ENCODE measurements at regions not wholly inside any gene's neighbourhood (a gene's known extent, or its start where the extent isn't known, plus 50 kb on each side); places are given as distances from the start of the nearest gene placed in this dataset.
"Not testable (repeated sequence)": the region's sequence is repeated elsewhere in the genome, so short reads cannot be mapped to it uniquely, and the experiment has no call there.

GRCh38 chr4:78660559-78660958 lies 109.0 kb downstream of the ANXA3 start:
- DNase-seq (ENCODE audit: low spot score), result no peak

- no peak for DNase-seq (ENCODE audit: low spot score)
Observed at GRCh38 chr4:78661086-78661690, 109.6 kb downstream of the ANXA3 start.

- peak; percentile 38 for DNase-seq (ENCODE audit: low spot score)
Observed at GRCh38 chr4:78661921-78662521, 110.5 kb downstream of the ANXA3 start.

GRCh38 chr4:78662658-78663057 lies 111.1 kb downstream of the ANXA3 start:
- no peak for DNase-seq (ENCODE audit: low spot score)

- not testable (repeated sequence) for DNase-seq (ENCODE audit: low spot score)
Observed at GRCh38 chr4:78664296-78664695, 111.9 kb upstream of the BMP2K start.

GRCh38 chr4:78665216-78665770 lies 110.9 kb upstream of the BMP2K start:
- DNase-seq (ENCODE audit: low spot score), result no peak

- no peak for DNase-seq (ENCODE audit: low spot score)
Observed at GRCh38 chr4:78666830-78667258, 109.3 kb upstream of the BMP2K start.

- no peak for DNase-seq (ENCODE audit: low spot score)
Observed at GRCh38 chr4:78667325-78667724, 108.8 kb upstream of the BMP2K start.

GRCh38 chr4:78667764-78668163 lies 108.4 kb upstream of the BMP2K start:
- DNase-seq (ENCODE audit: low spot score), result no peak

GRCh38 chr4:78669453-78669852 lies 106.7 kb upstream of the BMP2K start:
- DNase-seq (ENCODE audit: low spot score), result peak; percentile 30

GRCh38 chr4:78671903-78672815 lies 104.0 kb upstream of the BMP2K start:
- DNase-seq (ENCODE audit: low spot score), result no peak

GRCh38 chr4:78673337-78673736 lies 102.8 kb upstream of the BMP2K start:
- no peak for DNase-seq (ENCODE audit: low spot score)

- DNase-seq (ENCODE audit: low spot score), result no peak
Observed at GRCh38 chr4:78675325-78675724, 100.8 kb upstream of the BMP2K start.

GRCh38 chr4:78682070-78682469 lies 94.1 kb upstream of the BMP2K start:
- DNase-seq (ENCODE audit: low spot score), result no peak

- DNase-seq (ENCODE audit: low spot score), result no peak
Observed at GRCh38 chr4:78683352-78683751, 92.8 kb upstream of the BMP2K start.

- no peak for DNase-seq (ENCODE audit: low spot score)
Observed at GRCh38 chr4:78684325-78685079, 91.6 kb upstream of the BMP2K start.

GRCh38 chr4:78687818-78688217 lies 88.3 kb upstream of the BMP2K start:
- no peak for DNase-seq (ENCODE audit: low spot score)

- no peak for DNase-seq (ENCODE audit: low spot score)
Observed at GRCh38 chr4:78688366-78688765, 87.8 kb upstream of the BMP2K start.

- no peak for DNase-seq (ENCODE audit: low spot score)
Observed at GRCh38 chr4:78689261-78689660, 86.9 kb upstream of the BMP2K start.

GRCh38 chr4:78689700-78690323 lies 86.3 kb upstream of the BMP2K start:
- DNase-seq (ENCODE audit: low spot score), result no peak

GRCh38 chr4:78691334-78691754 lies 84.8 kb upstream of the BMP2K start:
- DNase-seq (ENCODE audit: low spot score), result no peak
